GM12872 (cell line): ENCODE measurements at regions not wholly inside any gene's neighbourhood (a gene's known extent, or its start where the extent isn't known, plus 50 kb on each side); places are given as distances from the start of the nearest gene placed in this dataset.

Experiments
- TF ChIP-seq, protein P1 (sequence below): IDR thresholded peaks from 3 replicates; pipeline ENCODE4 v1.5.1; 2011; ENCODE audit warnings: low read depth, mild to moderate bottlenecking, low read length, moderate library complexity; ENCODE audit not compliant: insufficient read depth

GRCh38 chr5:162995568-162995967, 441.8 kb upstream of the CCNG1 start:
- TF ChIP-seq, protein P1, sequence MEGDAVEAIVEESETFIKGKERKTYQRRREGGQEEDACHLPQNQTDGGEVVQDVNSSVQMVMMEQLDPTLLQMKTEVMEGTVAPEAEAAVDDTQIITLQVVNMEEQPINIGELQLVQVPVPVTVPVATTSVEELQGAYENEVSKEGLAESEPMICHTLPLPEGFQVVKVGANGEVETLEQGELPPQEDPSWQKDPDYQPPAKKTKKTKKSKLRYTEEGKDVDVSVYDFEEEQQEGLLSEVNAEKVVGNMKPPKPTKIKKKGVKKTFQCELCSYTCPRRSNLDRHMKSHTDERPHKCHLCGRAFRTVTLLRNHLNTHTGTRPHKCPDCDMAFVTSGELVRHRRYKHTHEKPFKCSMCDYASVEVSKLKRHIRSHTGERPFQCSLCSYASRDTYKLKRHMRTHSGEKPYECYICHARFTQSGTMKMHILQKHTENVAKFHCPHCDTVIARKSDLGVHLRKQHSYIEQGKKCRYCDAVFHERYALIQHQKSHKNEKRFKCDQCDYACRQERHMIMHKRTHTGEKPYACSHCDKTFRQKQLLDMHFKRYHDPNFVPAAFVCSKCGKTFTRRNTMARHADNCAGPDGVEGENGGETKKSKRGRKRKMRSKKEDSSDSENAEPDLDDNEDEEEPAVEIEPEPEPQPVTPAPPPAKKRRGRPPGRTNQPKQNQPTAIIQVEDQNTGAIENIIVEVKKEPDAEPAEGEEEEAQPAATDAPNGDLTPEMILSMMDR, result no peak

DNA sequence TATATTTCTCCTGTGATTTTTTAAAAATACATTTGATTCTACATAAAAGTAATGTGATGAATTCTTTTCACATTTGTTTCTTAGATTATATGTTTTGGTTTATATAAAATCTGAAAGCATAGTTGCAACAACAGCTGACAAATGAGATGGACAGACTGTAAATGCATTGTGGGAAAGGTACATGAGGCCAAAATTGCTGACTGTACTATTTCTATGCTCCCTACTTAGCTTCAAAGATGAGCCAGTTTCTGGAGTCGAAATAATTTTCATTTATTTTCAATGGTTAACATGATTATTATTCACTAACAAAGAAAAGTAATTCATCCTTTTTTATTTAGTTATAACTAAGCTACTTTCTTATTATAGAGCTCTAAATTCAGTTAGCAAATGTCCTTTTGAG, 441.3 kb upstream of the CCNG1 start:
- TF ChIP-seq, protein P1, result no peak

GRCh38 chr5:163005949-163006348, 431.4 kb upstream of the CCNG1 start:
- TF ChIP-seq, protein P1, result peak; percentile 28; the same call in 1 of the 3 replicates

- TF ChIP-seq, protein P1, result no peak
Observed at GRCh38 chr5:163022582-163023128, 414.7 kb upstream of the CCNG1 start.

GRCh38 chr5:163023846-163024245, 413.5 kb upstream of the CCNG1 start:
- TF ChIP-seq, protein P1, result no peak

DNA sequence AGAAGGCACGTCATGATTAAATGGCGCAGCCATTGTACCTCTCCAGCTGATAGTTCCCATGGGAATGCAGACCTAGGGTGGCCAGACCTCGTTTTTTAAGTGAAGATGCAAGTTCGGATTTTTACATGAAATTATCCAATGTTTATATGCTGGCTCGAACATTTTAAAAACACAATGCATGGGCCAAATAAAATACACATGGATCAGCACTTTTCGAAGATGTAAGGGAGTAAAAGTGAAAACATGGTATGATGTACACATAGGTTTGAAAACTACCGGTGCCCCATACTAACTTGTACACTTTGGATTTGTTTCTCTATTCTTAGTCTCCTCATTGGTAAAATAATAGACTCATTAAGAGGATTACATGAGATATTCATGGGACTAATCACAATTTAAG, 412.5 kb upstream of the CCNG1 start:
- TF ChIP-seq, protein P1, result no peak

DNA sequence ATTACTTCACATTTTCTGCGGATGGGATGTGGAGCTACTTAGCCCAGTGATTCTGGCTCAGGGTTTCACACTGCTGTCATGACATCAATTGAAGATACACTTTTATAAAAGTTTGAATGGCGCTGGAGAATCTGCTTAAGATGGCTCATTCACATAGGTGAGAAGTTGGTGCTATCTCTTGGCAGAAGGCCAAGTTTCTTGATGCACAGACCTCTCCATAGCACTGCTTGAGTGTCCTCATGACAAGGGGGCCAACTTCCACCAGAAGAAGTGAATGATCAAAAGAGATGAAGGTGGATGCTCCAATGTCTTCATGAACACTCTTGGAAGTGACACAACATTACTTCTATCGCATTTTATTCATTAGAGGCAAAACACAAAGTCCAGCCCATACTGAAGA, 403.7 kb upstream of the CCNG1 start:
- TF ChIP-seq, protein P1, result no peak

- TF ChIP-seq, protein P1, result no peak
Observed at GRCh38 chr5:163041254-163041653, 396.1 kb upstream of the CCNG1 start.
